HepG2 (cell line): ENCODE measurements at regions not wholly inside any gene's neighbourhood (a gene's known extent, or its start where the extent isn't known, plus 50 kb on each side); places are given as distances from the start of the nearest gene placed in this dataset.

Experiments
- ATAC-seq: fragments of 200-7000 bp; cut with Tn5 transposase; 3 replicates; pipeline ENCODE4 v1.9.1; 2020; ENCODE audit warnings: mild to moderate bottlenecking, moderate library complexity
- BruUV-seq: library from RNA; stranded (reverse); fragments of 400-500 nt; replicated peaks from 2 replicates; lab custom pipeline; 2021; lab: Mats Ljungman, UMichigan
- CTCF ChIA-PET: fragments of 300-600 bp; formaldehyde crosslinking; extraction: SDS; loops from one replicate; lab custom pipeline; 2021; ENCODE audit warnings: low total read pairs, inconsistent platforms, low intra/inter-chr PET ratio; lab: Yijun Ruan, JAX
- POLR2A ChIA-PET: fragments of 350-600 bp; sonication (Branson Sonifier 250); formaldehyde crosslinking; loops from one replicate; lab custom pipeline; 2020; ENCODE audit warnings: antibody characterized with exemption, inconsistent platforms; lab: Yijun Ruan, JAX
- DNase-seq: peaks from one replicate; pipeline ENCODE4 v3.0.0-alpha.2; 2015; ENCODE audit warnings: low spot score
- FAIRE-seq: peaks from 3 replicates; lab custom pipeline; 2011; peaks lifted over from hg19 to GRCh38; lab: Jason Lieb, UNC
- H2AFZ ChIP-seq: one replicate; pipeline ENCODE4 v1.6.1; 2011; ENCODE audit warnings: low read length, inconsistent platforms
- H3K27ac ChIP-seq: fragments of 300-600 bp; 3 replicates; pipeline ENCODE4 v1.8.0; 2011; ENCODE audit warnings: mixed run types, mild to moderate bottlenecking, mixed read lengths, low read length, inconsistent platforms; ENCODE audit not compliant: insufficient read depth; ENCODE audit errors: extremely low read length
- H3K27me3 ChIP-seq, 2 experiments: fragments of 200-600 bp in 1 of 2; 2 replicates in 1 of 2; 3 replicates in 1 of 2; pipeline versions ENCODE4 v1.6.0 to v1.8.0; 2011; ENCODE audit warnings: low read length in 2 of 2, mild to moderate bottlenecking in 2 of 2, moderate library complexity in 2 of 2, inconsistent platforms in 1 of 2; ENCODE audit not compliant: insufficient read depth in 2 of 2, control insufficient read depth in 1 of 2
- H3K36me3 ChIP-seq, 2 experiments: fragments of 200-600 bp in 1 of 2; replicated peaks in 1 of 2; 2 replicates in 1 of 2; 3 replicates in 1 of 2; pipeline versions ENCODE4 v1.5.1 to v1.8.0; 2011; ENCODE audit warnings: low read length in 2 of 2, inconsistent platforms in 1 of 2; ENCODE audit not compliant: insufficient read depth in 2 of 2, control insufficient read depth in 1 of 2
- H3K4me1 ChIP-seq: 2 replicates; pipeline ENCODE4 v1.5.1; 2012; ENCODE audit warnings: low read length, inconsistent platforms; ENCODE audit not compliant: insufficient read depth
- H3K4me2 ChIP-seq: 2 replicates; pipeline ENCODE4 v1.6.0; 2011; ENCODE audit warnings: low read depth, low read length, inconsistent platforms
- H3K4me3 ChIP-seq, 3 experiments: fragments of 200-600 bp in 1 of 3; sonication (generic), shearing (Covaris generic) in 1 of 3; replicated peaks in 1 of 3; 2 replicates each; pipeline ENCODE4 v1.5.1; 2011 to 2016; ENCODE audit warnings: low read length in 3 of 3, inconsistent platforms in 2 of 3, low read depth in 2 of 3, mild to moderate bottlenecking in 2 of 3, control low read depth in 1 of 3, mixed read lengths in 1 of 3; ENCODE audit not compliant: insufficient read depth in 1 of 3
- H3K79me2 ChIP-seq: one replicate; pipeline ENCODE4 v1.6.1; 2011; ENCODE audit warnings: low read length, inconsistent platforms; ENCODE audit not compliant: insufficient read depth
- H3K9ac ChIP-seq: 2 replicates; pipeline ENCODE4 v1.6.0; 2011; ENCODE audit warnings: mild to moderate bottlenecking, low read depth, low read length, inconsistent platforms; ENCODE audit not compliant: insufficient read depth
- H3K9me3 ChIP-seq: 2 replicates; pipeline ENCODE4 v1.5.1; 2012; ENCODE audit warnings: mild to moderate bottlenecking, low read length
- H4K20me1 ChIP-seq: 2 replicates; pipeline ENCODE4 v1.6.0; 2011; ENCODE audit warnings: inconsistent platforms, mild to moderate bottlenecking, low read length, moderate library complexity; ENCODE audit not compliant: insufficient read depth
- CC2D1A ChIP-seq: sonication (generic); formaldehyde crosslinking; IDR thresholded peaks from 2 replicates; pipeline ENCODE4 v1.8.1; 2023; ENCODE audit warnings: mild to moderate bottlenecking, missing genetic modification reagents
- CENPX ChIP-seq: sonication (generic); formaldehyde crosslinking; IDR thresholded peaks from 2 replicates; pipeline ENCODE4 v1.9.0; 2021; ENCODE audit warnings: mild to moderate bottlenecking, missing genetic modification reagents, moderate library complexity
- FOXJ3 ChIP-seq: sonication (generic); formaldehyde crosslinking; IDR thresholded peaks from 2 replicates; pipeline ENCODE4 v1.4.0; 2020; ENCODE audit warnings: missing genetic modification reagents, mild to moderate bottlenecking, borderline replicate concordance
- GATAD2A ChIP-seq: IDR thresholded peaks from 2 replicates; pipeline ENCODE4 v1.6.1; 2016
- HMG20A ChIP-seq: IDR thresholded peaks from 2 replicates; pipeline ENCODE4 v1.6.1; 2016; ENCODE audit warnings: borderline replicate concordance
- KDM5A ChIP-seq: fragments of 200-600 bp; sonication (generic); IDR thresholded peaks from 2 replicates; pipeline ENCODE4 v1.7.0; 2018; ENCODE audit warnings: antibody characterized with exemption, mild to moderate bottlenecking, low read length, borderline replicate concordance
- KLF15 ChIP-seq: sonication (generic); formaldehyde crosslinking; IDR thresholded peaks from 2 replicates; pipeline ENCODE4 v1.8.1; 2023; ENCODE audit warnings: borderline replicate concordance, mild to moderate bottlenecking, inconsistent platforms, missing genetic modification reagents, mixed read lengths
- MAFK ChIP-seq, 2 experiments: IDR thresholded peaks in 1 of 2; conservative IDR thresholded peaks in 1 of 2; 2 replicates each; pipeline ENCODE4 v1.6.1; 2011; ENCODE audit warnings: improper control_type of control experiment in 2 of 2, low read length in 2 of 2
- NR2F2 ChIP-seq: IDR thresholded peaks from 2 replicates; pipeline ENCODE4 v1.6.1; 2012; ENCODE audit warnings: low read depth, inconsistent platforms, borderline replicate concordance
- SIN3A ChIP-seq: IDR thresholded peaks from 2 replicates; pipeline ENCODE4 v1.6.1; 2011; ENCODE audit warnings: low read depth, mild to moderate bottlenecking, control low read depth, low read length, borderline replicate concordance
- THAP7 ChIP-seq: sonication (generic); formaldehyde crosslinking; IDR thresholded peaks from 2 replicates; pipeline ENCODE4 v1.8.1; 2023; ENCODE audit warnings: mild to moderate bottlenecking, missing genetic modification reagents
- ZFP91 ChIP-seq: sonication (generic); formaldehyde crosslinking; IDR thresholded peaks from 2 replicates; pipeline ENCODE4 v1.9.0; 2022; ENCODE audit warnings: missing genetic modification reagents, mild to moderate bottlenecking, borderline replicate concordance
- ZNF230 ChIP-seq: sonication (generic); formaldehyde crosslinking; IDR thresholded peaks from 2 replicates; pipeline ENCODE4 v1.4.0; 2020; ENCODE audit warnings: mild to moderate bottlenecking, missing genetic modification reagents
- ZNF260 ChIP-seq: sonication (generic); formaldehyde crosslinking; IDR thresholded peaks from 2 replicates; pipeline ENCODE4 v1.4.0; 2020; ENCODE audit warnings: missing genetic modification reagents, low read depth, mild to moderate bottlenecking, borderline replicate concordance
- ZNF530 ChIP-seq: sonication (generic); formaldehyde crosslinking; IDR thresholded peaks from 2 replicates; pipeline ENCODE4 v1.5.0; 2020; ENCODE audit warnings: low read depth, mild to moderate bottlenecking, missing genetic modification reagents
- ZNF615 ChIP-seq: sonication (generic); formaldehyde crosslinking; IDR thresholded peaks from 2 replicates; pipeline ENCODE4 v1.5.0; 2020; ENCODE audit warnings: mild to moderate bottlenecking, missing genetic modification reagents, borderline replicate concordance
- ZNF879 ChIP-seq: sonication (generic); formaldehyde crosslinking; IDR thresholded peaks from 2 replicates; pipeline ENCODE4 v1.8.1; 2023; ENCODE audit warnings: missing genetic modification reagents
- WGBS: methylation state at CpG from one replicate; pipeline ENCODE4 v1.1.6; 2017; ENCODE audit warnings: low lambda C conversion rate; 5-methylcytosine and 5-hydroxymethylcytosine counted together
- in situ Hi-C: cut with HindIII; loops from 2 replicates; pipeline ENCODE4 v1.10.0; 2017; ENCODE audit warnings: low pct_unique_long_range_greater_than_20kb; ENCODE audit not compliant: extremely low pct_ligation_motif_present
- intact Hi-C: fragments of 100-400 bp; cut with micrococcal nuclease; formaldehyde crosslinking; loops from one replicate; pipeline ENCODE4 v1.10.0; 2022; ENCODE audit not compliant: unreplicated experiment

GRCh38 chr22:22989856-22990255, 80.5 kb upstream of the GNAZ start:
- FAIRE-seq (no peak), DNase-seq (no peak)
- no peaks in the 10 kb centered on the region for H3K9me3 ChIP-seq
- intact Hi-C loops (no loop called here), in situ Hi-C loops (no loop called here)
- CTCF ChIA-PET, result no interaction called here
- H3K9ac ChIP-seq, result no peak overlapping the region
- no peak overlapping the region for H3K27ac ChIP-seq
- no peaks in the 10 kb centered on the region for H3K79me2 ChIP-seq
- H3K27me3 ChIP-seq, result peaks cover 0 to 18% of the 10 kb centered on the region in 2 experiments; a peak in 2 of 5 replicates
- WGBS, result 95% methylated on average over 3 of the region's 3 CpGs
- no peak overlapping the region for H3K4me3 ChIP-seq
- BruUV-seq, result no TSS peak
- TF ChIP-seq KLF15, result no peak
- no peak for TF ChIP-seq GATAD2A
- no peak for TF ChIP-seq MAFK (conservative IDR thresholded peaks at IDR 0.05 in 1 of 2, IDR thresholded peaks at IDR 0.05 in 1 of 2; ENCODE audit: low read length in 2 of 2)
- TF ChIP-seq ZNF530 (CRISPR knock-in tag), result no peak
- no peak for TF ChIP-seq CC2D1A
- TF ChIP-seq ZNF615, result no peak
- TF ChIP-seq NR2F2, result no peak
- TF ChIP-seq ZNF879 (CRISPR knock-in tag), result no peak
- no peak for TF ChIP-seq HMG20A (CRISPR knock-in tag)
- TF ChIP-seq ZFP91, result no peak
- no peak for TF ChIP-seq ZNF260 (CRISPR knock-in tag)
- no peak for TF ChIP-seq FOXJ3
- TF ChIP-seq CENPX, result no peak
- TF ChIP-seq ZNF230, result no peak
- TF ChIP-seq SIN3A, result no peak
- no peak for TF ChIP-seq THAP7 (CRISPR knock-in tag)
- TF ChIP-seq KDM5A, result no peak
- TF ChIP-seq, all 625 proteins: peak for 0
- H3K36me3 ChIP-seq, result no peaks in the 10 kb centered on the region
- no peaks in the 10 kb centered on the region for H3K4me1 ChIP-seq
- H2AFZ ChIP-seq, result no peak overlapping the region
- POLR2A ChIA-PET, result no interaction called here
- H3K4me2 ChIP-seq, result no peak overlapping the region
- H4K20me1 ChIP-seq, result no peaks in the 10 kb centered on the region
- ATAC-seq, result no peak
